SK-N-DZ (cell line): ENCODE measurements at regions not wholly inside any gene's neighbourhood (a gene's known extent, or its start where the extent isn't known, plus 50 kb on each side); places are given as distances from the start of the nearest gene placed in this dataset.

ENCODE experiments used
- DNase-seq: peaks from one replicate; pipeline ENCODE4 v3.0.0-alpha.2; 2015; ENCODE audit warnings: low spot score

DNA sequence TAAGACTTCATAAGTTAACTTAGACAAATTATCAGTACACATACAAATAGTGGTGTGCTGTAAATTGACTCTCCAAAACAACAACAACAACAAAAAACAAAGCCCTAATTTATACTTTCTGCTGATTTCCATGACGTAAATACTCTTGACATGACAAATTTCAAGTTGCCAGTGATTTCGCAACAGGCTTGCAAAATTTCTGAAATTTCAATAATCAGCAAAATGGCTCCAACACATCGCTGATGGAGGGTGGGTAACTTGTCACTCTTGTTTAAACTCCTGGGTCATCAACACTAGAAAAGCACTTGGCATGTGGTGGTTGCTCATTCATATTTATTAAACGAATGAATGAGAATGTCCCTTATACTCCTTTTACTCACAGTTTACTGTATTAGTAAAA lies 205.2 kb upstream of the SATB1 start:
- DNase-seq, result no peak

DNA sequence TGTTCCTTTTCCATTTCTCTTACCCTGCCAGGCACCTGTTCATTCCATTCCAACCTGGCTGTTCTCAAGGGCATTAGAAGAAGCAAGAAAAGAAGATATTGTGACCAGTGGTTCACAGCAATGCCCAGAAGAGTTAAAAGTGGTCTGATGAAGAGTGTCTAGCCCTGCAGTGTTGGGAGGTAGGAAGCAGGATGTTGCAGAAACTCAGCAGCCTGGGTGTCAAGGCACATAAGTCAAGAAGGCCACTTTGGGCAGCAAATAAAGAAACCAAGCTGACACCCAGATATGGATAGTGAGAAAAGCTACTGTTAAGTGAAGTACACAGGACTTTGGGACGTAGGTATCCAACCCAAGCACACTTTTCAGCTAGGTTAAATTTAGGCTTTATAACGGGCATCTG lies 199.9 kb upstream of the SATB1 start:
- DNase-seq, result no peak

DNA sequence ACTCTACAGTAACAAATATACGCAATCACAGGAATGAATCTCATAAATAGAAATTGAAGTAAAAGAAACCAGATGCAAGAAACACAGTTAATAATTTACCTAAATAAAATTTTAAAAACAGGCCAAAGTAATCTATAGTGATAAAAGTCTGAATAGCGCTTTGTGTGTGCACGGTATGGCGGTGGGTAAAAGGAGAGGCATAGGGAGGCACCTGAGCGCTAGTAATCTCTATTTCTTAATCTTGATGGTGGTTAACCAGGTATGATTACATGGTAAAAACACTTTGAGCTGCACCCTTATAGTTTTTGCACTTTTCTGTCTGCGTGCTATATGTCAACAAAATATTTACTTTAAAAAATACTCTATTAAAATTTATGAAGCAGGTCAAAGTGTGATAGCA lies 198.1 kb upstream of the SATB1 start:
- DNase-seq, result no peak

DNA sequence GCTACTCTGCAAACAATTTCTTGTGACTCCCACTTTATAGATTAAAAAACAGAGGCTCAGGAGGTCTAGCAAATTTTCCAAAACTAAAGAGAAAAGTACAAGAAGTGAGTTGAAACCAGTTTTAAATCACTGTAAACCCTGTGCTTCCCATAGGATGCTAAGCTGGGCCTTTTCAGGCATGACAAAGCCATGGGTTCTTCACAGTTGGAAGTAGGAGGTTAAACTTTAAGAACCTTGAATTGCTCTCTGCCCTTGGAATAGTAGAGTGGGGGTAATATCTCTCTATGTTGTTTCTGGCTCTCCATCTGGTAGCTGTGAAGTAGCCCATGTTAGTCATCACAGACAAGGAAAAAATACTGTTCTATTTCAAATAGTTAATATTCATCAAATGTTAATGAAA lies 193.6 kb upstream of the SATB1 start:
- no peak for DNase-seq

DNA sequence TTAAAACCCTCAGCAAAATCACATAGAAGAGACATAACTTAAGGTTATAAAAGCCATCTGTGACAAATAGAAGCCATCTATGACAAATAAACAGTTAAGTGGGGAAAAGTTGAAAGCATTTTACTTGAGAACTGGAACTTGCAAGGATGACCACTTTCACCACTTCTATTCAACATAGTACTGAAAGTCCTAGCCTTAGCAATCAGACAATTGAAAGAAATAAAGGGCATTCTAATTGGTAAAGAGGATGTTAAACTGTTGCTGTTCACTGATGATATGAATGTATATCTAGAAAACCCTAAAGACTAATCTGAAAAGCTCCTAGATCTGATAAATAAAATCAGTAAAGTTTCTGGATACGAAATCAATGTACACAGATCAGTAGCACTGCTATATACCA lies 186.9 kb upstream of the SATB1 start:
- no peak for DNase-seq

DNA sequence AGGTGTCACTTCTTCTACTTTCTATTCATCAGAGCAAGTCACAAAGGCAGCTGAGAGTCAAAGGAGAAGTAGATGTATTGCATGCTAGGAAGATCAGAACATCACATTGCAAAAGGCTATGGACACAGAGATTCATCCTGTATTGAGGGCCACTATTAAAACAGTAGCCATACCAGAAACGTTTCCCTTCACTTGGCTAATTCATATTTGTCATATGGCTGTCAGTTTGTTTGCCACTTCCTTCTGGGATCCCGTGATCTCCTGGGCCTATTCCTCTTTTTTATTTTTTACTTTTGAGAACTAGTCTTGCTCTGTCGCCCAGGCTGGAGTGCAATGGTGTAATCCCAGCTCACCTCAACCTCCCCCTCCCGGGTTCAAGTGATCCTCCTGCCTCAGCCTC lies 184.0 kb upstream of the SATB1 start:
- DNase-seq, result no peak

DNA sequence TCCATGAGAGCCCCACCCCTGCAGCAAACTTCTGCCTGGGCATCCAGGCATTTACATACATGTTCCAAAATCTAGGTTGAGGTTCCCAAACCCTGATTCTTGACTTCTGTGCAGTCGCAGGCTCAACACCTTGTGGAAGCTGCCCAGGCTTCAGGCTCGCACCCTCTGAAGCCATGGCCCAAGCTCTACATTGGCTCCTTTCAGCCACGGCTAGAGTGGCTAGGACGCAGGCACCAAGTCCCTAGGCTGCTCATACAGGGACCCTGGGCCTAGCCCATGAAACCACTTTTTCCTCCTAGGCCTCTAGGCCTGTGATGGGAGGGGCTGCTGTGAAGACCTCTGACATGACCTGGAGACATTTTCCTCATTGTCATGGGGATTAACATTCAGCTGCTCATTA lies 172.8 kb upstream of the SATB1 start:
- no peak for DNase-seq

DNA sequence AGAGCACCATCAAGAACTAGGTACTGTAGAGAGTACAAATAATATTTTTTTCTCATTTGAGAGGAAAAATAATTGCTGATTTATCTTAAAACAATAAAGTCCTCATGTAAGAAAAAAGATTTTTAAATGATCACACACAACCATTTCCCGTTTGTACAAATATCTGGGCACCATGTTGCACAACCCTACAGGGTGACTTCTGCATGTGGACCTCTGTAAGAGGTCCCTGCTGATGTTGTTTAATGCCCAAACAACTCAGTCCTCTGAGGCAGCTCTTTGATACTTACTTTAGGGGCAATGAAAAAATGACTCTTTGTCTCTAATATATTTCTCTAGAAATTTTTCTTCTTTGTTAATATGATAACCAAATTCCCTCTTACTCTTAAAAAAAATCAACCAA lies 168.1 kb upstream of the SATB1 start:
- no peak for DNase-seq

DNA sequence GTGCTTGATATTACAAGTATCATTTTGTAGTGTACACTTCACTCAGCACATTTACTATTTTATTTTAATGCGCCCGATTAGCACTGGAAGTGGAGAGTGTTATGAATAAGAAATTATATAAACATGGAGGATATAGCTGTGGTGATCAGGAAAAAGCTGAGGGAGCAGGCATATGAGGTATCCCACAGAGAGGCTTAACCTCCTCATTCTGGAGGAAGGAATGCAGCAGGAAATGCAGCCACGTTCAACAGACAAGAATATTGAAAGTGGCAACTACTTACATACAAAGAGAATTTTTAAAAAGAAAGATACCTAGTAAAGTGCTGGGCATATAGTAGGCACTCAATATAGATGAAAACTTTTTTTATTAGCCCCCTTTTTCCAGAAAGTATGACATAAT lies 166.0 kb upstream of the SATB1 start:
- no peak for DNase-seq

DNA sequence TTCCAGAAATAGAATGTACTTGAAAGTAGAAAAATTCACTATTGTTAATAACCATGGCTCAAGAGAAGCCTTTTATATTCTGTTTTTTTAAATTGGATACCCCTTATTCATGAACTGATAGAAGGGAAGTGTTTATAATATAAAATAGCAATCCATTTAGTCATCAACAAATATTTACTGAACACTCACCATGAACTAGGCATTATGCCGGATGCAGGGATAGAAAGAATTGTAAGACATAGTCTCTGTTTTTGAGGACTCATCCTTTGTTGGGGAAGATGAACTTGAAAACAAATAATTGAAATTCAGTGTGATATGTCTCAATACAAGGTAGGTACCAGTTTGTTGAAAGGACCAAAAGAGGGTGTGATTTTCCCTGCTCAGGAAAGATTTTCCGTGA lies 160.9 kb upstream of the SATB1 start:
- DNase-seq, result no peak

DNA sequence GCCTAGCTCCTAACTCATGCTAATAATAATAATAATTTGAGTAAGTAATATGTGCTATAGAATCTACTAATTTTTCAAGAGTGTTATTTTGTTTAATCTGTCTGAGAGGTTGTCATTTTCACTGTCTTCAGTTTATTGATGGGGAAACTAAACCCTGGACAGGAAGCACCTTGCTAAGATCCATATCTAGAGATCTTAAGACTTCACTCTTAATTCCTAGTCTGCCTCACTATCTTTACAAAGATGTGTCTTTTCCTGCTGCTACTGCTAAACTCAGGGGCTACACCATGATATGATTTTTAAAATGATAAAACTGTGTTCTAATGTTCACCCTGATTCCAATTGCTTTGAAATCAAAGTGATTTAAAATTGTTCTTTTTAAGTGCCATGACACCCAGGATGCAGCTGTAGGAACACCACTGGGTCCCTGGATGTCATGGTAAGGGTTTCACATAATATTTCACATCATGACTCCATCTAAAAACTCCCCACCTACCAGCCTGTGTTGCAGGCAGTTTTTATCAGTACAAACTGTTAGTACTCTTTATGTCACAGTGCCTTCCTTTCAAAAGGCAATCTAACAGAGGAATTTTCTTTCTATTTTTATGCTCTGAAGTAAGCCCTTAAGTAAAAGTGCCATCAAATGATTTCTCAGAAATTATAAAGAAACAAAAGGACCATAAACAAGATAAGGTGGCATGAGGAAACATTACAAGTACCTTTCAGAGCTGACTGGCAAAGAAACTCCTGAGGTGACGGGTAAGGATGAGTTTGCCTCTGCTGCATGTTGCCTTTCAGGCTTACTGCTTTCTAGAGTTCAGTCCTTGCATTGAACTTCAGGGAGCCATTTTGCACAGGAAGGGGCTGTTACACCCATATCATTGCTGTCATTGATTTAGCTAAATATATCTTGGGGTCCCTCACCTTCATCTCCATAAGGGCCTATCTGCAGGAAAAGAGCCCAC lies 160.1 kb upstream of the SATB1 start:
- DNase-seq, result no peak

DNA sequence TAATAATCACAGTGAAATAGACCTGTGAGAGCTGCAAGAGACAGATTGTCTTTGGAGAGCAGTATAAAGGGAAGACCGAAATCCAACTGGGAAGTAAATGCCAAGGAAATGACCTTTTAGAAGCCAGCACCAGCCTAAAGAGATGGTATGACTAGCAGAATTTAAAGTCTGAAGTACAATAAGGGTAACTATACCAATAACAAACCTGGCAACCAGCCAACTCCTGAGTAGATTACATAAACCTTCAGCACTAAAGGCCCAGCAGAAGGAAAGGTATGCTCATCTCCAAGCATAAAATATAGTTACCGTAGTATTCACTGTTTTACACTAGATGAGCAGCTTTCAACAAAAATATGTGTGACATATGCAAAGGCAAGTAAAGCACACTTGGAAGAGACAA lies 155.1 kb upstream of the SATB1 start:
- no peak for DNase-seq

DNA sequence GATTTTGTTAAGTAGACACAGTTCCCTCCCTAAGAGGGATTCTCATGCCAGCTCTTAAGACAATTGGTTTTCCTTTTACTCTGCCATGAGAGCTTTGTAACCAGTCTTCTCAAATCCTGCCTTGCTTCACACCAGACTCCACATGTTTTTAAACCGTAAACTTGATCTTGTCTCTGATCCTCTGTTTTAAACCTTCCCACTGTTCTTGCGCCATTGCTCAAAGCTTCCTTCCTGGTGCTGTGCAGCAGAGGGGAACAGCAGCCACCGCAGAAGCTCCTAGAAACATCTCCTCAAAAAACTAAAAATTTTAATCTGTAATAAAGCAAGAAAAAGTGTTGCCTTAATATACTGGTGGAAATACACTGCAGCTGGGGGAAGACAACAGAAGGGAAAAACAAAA lies 154.5 kb upstream of the SATB1 start:
- no peak for DNase-seq

DNA sequence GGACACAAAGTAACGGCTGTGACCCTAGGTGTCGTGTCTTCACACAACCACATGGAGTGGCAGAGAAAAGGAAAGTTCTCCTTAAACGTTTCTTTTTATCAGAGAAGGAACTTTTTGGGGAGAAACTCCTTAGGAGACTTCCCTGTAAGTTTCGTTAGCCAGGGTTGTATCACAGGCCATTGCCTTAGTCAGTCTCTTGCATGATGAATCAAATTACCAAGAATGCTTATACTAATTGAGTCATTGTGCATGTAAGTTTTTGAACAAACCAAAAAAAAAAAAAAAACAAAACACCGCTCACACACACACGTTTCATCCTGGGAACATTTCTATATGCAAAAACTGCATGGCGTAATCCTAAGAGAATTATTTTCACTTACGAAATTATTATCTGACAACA lies 150.4 kb upstream of the SATB1 start:
- no peak for DNase-seq

DNA sequence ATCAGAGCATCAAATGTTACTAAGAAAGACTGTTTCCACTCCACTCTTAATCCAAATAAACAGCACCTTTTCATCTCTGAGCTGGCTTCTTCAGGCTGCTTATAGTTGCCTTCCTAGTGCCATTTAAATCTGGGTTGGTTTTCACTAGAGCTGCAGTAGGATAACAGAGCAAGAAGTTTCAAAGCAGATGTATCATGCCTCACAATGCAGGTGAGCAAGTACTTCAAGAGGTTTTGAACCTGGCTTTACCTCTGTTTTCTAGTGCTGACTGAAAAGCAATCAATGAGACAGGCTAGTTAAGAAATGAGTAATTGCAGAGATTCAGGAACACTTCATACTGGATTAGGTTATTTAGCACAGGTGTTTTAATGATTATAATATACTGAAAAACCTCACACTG lies 147.7 kb upstream of the SATB1 start:
- DNase-seq, result no peak

DNA sequence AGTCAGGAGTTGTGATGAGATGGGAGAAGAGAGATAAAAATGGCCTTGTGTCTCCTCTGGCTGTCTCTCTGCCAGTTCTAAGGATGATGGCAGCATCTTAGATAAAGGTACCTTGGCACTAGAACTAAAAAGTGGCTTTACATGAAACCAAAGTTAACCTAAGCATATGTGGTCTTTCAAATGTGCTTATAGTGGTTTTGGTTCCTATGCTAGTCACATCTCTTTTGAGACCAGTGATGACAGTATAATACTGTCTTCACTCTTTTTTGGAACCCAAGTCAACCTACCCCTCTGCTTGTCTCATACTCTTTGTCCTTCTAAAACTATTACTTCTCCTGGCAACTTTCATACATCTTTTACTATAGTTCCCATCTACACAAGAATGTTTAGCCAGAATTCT lies 142.2 kb upstream of the SATB1 start:
- DNase-seq, result no peak

DNA sequence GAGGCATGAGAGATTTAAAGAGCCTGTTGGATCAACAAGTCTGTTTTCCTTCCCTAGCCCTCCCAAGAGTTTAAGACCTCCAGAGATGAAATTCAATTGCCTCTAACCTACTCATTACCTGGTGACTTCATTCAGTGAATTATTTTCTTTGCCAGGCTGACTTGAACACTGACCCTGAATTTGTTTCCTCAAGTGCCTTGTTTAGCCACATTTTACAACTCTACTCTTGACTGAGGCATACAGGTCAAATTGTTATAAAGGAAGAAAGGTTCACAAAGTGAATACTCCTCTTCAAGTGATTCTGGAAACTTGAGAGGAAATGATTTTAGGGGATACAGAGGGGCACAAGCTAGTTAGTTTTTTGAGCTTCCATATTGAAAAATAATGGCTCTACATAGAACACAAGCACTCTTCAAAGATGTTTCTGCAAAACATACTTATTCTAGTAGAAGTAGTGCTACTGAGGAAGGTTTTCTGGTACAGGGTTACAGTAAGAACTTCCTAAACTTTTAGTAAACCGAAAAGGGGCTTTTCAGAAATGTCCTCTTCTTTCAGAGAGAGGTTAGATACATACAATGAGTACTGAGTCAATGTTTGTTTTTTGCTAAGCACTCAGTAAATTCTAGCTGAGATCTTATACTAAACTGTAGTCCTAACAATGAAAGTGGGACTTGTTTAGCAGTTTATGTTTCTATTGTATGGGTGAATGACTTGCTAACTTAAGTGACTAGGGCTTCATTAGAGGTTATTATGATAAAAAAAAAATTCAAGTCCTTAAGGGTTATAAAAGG lies 137.4 kb upstream of the SATB1 start:
- DNase-seq, result no peak

DNA sequence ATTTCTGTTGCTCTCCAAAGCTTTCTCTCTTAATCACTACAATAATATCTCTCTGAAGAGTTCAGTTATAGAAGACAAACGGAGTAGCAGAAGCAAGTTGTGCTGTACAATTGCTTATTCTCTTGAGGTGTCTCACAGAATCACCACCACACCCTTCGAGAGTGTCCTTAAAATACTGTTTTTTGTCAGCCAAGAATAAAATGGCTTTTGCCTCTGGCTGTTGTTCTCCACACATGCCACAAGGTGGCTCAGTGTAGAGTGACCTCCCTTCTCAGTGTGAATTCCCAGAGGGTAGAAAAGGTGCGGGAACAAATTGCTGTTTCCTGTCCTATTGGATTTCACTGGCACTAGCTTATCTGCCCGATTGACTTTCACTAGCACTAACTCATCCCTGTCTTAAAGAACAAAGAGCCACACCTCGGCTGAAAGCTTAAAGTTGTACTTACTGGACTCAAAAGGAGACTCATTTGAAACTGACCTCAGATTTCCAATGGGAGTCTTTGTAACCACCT lies 134.2 kb upstream of the SATB1 start:
- peak; percentile 65 for DNase-seq

DNA sequence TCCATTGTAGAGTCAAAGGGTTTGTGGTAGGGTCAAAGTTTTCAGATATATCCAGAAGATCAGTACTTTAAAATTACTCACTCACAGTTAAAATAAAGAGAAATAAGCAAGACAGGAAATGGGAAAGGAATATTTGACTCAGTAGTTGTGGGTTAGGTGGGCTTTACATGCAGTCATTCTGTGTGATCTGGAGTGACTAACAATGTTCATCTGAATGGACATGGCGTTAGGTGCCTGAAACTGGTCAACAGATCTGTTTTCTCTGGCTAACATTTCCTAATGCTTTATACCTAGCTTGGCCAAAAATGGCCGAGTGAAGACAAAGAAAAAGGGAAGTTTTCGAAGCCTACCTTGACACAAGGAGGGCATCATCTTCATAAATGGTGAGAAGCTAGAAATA lies 133.4 kb upstream of the SATB1 start:
- DNase-seq, result no peak

DNA sequence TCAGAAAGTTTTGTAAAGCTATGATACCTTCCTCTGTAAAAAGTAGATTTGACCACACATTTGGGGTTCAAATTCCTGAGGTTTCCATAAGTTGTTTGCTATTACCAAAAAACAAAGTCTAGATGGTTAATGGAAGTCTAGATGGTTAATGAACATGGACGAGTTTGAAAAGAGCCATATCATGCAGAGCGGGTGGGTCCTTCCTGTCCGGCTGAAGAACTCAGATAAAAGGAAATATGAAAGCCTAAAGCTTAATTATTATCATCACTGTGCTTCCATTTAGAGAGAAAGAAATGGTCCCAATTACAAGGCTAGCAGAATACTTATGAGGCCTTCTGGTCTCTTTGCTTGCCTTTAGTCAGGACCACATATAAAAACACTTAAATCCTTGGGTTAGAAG lies 132.1 kb upstream of the SATB1 start:
- no peak for DNase-seq

DNA sequence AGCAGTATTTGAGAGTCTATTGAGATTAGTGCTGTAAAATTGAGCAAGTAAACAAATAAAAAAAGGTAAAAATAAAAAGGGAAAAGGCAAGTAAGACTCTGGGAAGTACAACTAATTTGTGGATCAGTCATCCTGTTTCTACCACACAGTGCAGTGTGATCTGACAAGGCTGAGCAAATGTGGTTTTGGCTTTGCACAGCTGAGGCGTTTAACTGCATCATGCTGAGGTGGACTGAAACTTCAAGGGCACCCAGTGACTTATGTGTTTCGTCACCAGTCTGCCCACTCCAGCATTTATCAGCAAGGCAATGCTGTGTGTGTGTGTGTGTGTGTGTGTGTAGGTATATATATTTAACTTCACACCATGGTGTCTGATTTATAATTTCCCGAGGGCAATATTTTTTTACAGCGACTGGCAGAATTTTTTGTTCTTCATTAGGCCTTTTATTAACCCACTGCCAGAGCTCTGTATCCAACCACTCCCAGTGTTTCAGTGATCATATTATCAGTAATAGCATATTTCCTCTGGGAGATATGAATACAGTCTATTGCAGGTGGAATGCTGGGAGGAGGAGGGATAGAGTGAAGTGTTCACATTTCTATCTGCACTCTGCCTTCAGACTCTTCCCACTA lies 131.5 kb upstream of the SATB1 start:
- no peak for DNase-seq

DNA sequence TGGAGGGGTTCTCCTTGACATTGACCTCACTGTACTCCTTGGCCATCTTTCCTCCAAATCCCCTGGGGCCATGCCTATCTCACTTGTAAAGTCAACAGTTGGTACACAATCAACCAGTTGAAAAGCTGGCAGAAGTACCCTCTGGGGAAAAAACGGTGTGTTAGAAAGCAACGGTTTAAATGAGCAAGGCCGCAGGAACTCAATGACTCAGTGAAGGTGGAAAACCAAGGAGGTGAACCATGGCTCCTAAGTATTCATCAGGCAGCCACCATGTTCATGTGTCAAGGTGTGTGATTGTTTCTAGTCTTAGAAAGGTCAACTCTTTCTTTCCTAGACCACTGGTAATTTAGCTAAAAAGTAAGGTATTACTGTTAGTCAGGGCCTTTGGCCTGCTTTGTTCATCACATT lies 130.9 kb upstream of the SATB1 start:
- DNase-seq, result no peak
